Activated CD4-positive, alpha-beta T cell treated with anti-CD3 and anti-CD28 coated beads for 36 hours (primary cell): ENCODE measurements at regions not wholly inside any gene's neighbourhood (a gene's known extent, or its start where the extent isn't known, plus 50 kb on each side); places are given as distances from the start of the nearest gene placed in this dataset.

ENCODE experiments used
- ATAC-seq: fragments of 200-7000 bp; cut with Tn5 transposase; one replicate; pipeline ENCODE4 v1.10.0; 2021; ENCODE audit warnings: mild to moderate bottlenecking, moderate library complexity
- CTCF ChIA-PET: fragments of 350-600 bp; sonication (Branson Sonifier 250); formaldehyde crosslinking; loops from one replicate; lab custom pipeline; 2021; ENCODE audit warnings: antibody characterized with exemption; lab: Charles Lee
- POLR2A ChIA-PET: fragments of 350-600 bp; sonication (Branson Sonifier 250); formaldehyde crosslinking; loops from one replicate; lab custom pipeline; 2021; ENCODE audit warnings: antibody characterized with exemption, inconsistent platforms; lab: Charles Lee
- DNase-seq: peaks from one replicate; pipeline ENCODE4 v3.0.0-alpha.2; 2020
- H3K27ac Mint-ChIP-seq: one replicate; pipeline ENCODE4 v1.8.0; 2021; ENCODE audit warnings: mixed read lengths
- H3K27me3 Mint-ChIP-seq: one replicate; pipeline ENCODE4 v1.8.0; 2021; ENCODE audit warnings: mixed read lengths
- H3K36me3 Mint-ChIP-seq: one replicate; pipeline ENCODE4 v1.8.0; 2021; ENCODE audit warnings: low read depth, mixed read lengths
- H3K4me1 Mint-ChIP-seq: one replicate; pipeline ENCODE4 v1.8.0; 2021; ENCODE audit warnings: mixed read lengths
- H3K4me3 Mint-ChIP-seq: one replicate; pipeline ENCODE4 v1.8.0; 2021; ENCODE audit warnings: mild to moderate bottlenecking, moderate library complexity, mixed read lengths
- H3K9me3 Mint-ChIP-seq: one replicate; pipeline ENCODE4 v1.8.0; 2021; ENCODE audit warnings: low read depth, mixed read lengths
- intact Hi-C, 2 experiments: fragments of 100-400 bp; cut with DNase I in 1 of 2; cut with micrococcal nuclease in 1 of 2; formaldehyde crosslinking; loops; one replicate each; pipeline versions ENCODE4 v1.14.2 to v1.15.1; 2022 to 2024; cut with DNase I, micrococcal nuclease

GRCh38 chr9:135014311-135015010 lies 73.0 kb upstream of the OLFM1 start:
- Mint-ChIP-seq H3K9me3 (no peaks in the 10 kb centered on the region), H3K4me1 (no peaks in the 10 kb centered on the region), H3K36me3 (no peaks in the 10 kb centered on the region), H3K4me3 (no peak overlapping the region), H3K27ac (no peak overlapping the region), H3K27me3 (peaks cover 7% of the 10 kb centered on the region)
- ChIA-PET CTCF (no interaction called here), POLR2A (no interaction called here)
- ATAC-seq (no peak), DNase-seq (no peak)
- intact Hi-C loops: no loop called here

- CTCF ChIA-PET: interaction anchor here (0.6 kb wide), 1 partner anchor 205 kb away, joined by 3 read pairs; no protein-coding TSS in a partner anchor
- Mint-ChIP-seq H3K27me3 (peaks cover 7% of the 10 kb centered on the region), H3K4me3 (no peak overlapping the region), H3K27ac (no peak overlapping the region), H3K36me3 (no peaks in the 10 kb centered on the region), H3K4me1 (no peaks in the 10 kb centered on the region), H3K9me3 (no peaks in the 10 kb centered on the region)
- POLR2A ChIA-PET: no interaction called here
- ATAC-seq: no peak
- intact Hi-C loops: no loop called here
- no peak for DNase-seq
Measured at GRCh38 chr9:135015096-135015495, 72.4 kb upstream of the OLFM1 start.

GRCh38 chr9:135015565-135015964 lies 71.9 kb upstream of the OLFM1 start:
- intact Hi-C loops: no loop called here
- DNase-seq (no peak), ATAC-seq (no peak)
- Mint-ChIP-seq H3K36me3 (no peaks in the 10 kb centered on the region), H3K4me1 (no peaks in the 10 kb centered on the region), H3K27me3 (peaks cover 7% of the 10 kb centered on the region), H3K9me3 (no peaks in the 10 kb centered on the region), H3K27ac (no peak overlapping the region), H3K4me3 (no peak overlapping the region)
- ChIA-PET CTCF (interaction anchor here (0.6 kb wide), 1 partner anchor 204 kb away, joined by 3 read pairs; no protein-coding TSS in a partner anchor), POLR2A (no interaction called here)

- H3K9me3 Mint-ChIP-seq: no peaks in the 10 kb centered on the region
- H3K36me3 Mint-ChIP-seq: no peaks in the 10 kb centered on the region
- no peaks in the 10 kb centered on the region for H3K4me1 Mint-ChIP-seq
- intact Hi-C loops: no loop called here
- H3K27ac Mint-ChIP-seq: no peak overlapping the region
- no peak overlapping the region for H3K4me3 Mint-ChIP-seq
- H3K27me3 Mint-ChIP-seq: peaks cover 7% of the 10 kb centered on the region
- ATAC-seq (no peak), DNase-seq (no peak)
- ChIA-PET POLR2A (no interaction called here), CTCF (no interaction called here)
Measured at GRCh38 chr9:135016037-135016640, 71.3 kb upstream of the OLFM1 start.

- Mint-ChIP-seq H3K36me3 (no peaks in the 10 kb centered on the region), H3K27me3 (peaks cover 7% of the 10 kb centered on the region)
Measured at GRCh38 chr9:135016876-135017275, 70.6 kb upstream of the OLFM1 start.

GRCh38 chr9:135017899-135018298 lies 69.6 kb upstream of the OLFM1 start:
- Mint-ChIP-seq H3K36me3 (no peaks in the 10 kb centered on the region), H3K9me3 (no peaks in the 10 kb centered on the region), H3K27ac (no peak overlapping the region), H3K4me3 (no peak overlapping the region), H3K27me3 (peaks cover 7% of the 10 kb centered on the region), H3K4me1 (no peaks in the 10 kb centered on the region)
- no peak for DNase-seq
- no peak for ATAC-seq
- POLR2A ChIA-PET: no interaction called here
- intact Hi-C loops: no loop called here
- CTCF ChIA-PET: interaction anchor here (0.7 kb wide), 1 partner anchor 396 kb away, joined by 3 read pairs; no protein-coding TSS in a partner anchor

More at GRCh38 chr9:135016876-135017275, 70.6 kb upstream of the OLFM1 start:
- H3K4me3 Mint-ChIP-seq: no peak overlapping the region
- ChIA-PET POLR2A (no interaction called here), CTCF (interaction anchor here (0.7 kb wide), 1 partner anchor 265 kb away, joined by 4 read pairs; no protein-coding TSS in a partner anchor)
- no peak overlapping the region for H3K27ac Mint-ChIP-seq
- H3K4me1 Mint-ChIP-seq: no peaks in the 10 kb centered on the region
- no peaks in the 10 kb centered on the region for H3K9me3 Mint-ChIP-seq
- intact Hi-C loops: no loop called here
- ATAC-seq (no peak), DNase-seq (no peak)

GRCh38 chr9:135018306-135018915 lies 69.1 kb upstream of the OLFM1 start:
- ATAC-seq (no peak), DNase-seq (peak; percentile 18)
- H3K4me3 Mint-ChIP-seq: no peak overlapping the region
- H3K9me3 Mint-ChIP-seq: no peaks in the 10 kb centered on the region
- intact Hi-C loops: no loop called here
- H3K27ac Mint-ChIP-seq: no peak overlapping the region
- H3K36me3 Mint-ChIP-seq: no peaks in the 10 kb centered on the region
- H3K4me1 Mint-ChIP-seq: no peaks in the 10 kb centered on the region
- ChIA-PET POLR2A (no interaction called here), CTCF (no interaction called here)
- H3K27me3 Mint-ChIP-seq: peaks cover 7% of the 10 kb centered on the region

- DNase-seq (no peak), ATAC-seq (no peak)
- intact Hi-C loops: no loop called here
- Mint-ChIP-seq H3K4me1 (no peaks in the 10 kb centered on the region), H3K4me3 (no peak overlapping the region), H3K9me3 (no peaks in the 10 kb centered on the region), H3K36me3 (no peaks in the 10 kb centered on the region), H3K27ac (no peak overlapping the region), H3K27me3 (peaks cover 4% of the 10 kb centered on the region)
- POLR2A ChIA-PET: no interaction called here
- CTCF ChIA-PET: no interaction called here
Measured at GRCh38 chr9:135019224-135019623, 68.2 kb upstream of the OLFM1 start.

GRCh38 chr9:135020481-135021392 lies 66.7 kb upstream of the OLFM1 start:
- Mint-ChIP-seq H3K9me3 (no peaks in the 10 kb centered on the region), H3K27ac (no peak overlapping the region), H3K36me3 (no peaks in the 10 kb centered on the region), H3K4me1 (no peaks in the 10 kb centered on the region), H3K4me3 (no peak overlapping the region), H3K27me3 (peaks cover 4% of the 10 kb centered on the region)
- no peak for ATAC-seq
- DNase-seq: no peak
- ChIA-PET CTCF (no interaction called here), POLR2A (no interaction called here)
- intact Hi-C loops: no loop called here

GRCh38 chr9:135021393-135021789 lies 66.1 kb upstream of the OLFM1 start:
- H3K4me1 Mint-ChIP-seq: no peaks in the 10 kb centered on the region
- DNase-seq (no peak), ATAC-seq (no peak)
- intact Hi-C loops: no loop called here
- no peaks in the 10 kb centered on the region for H3K36me3 Mint-ChIP-seq
- CTCF ChIA-PET: no interaction called here
- POLR2A ChIA-PET: no interaction called here
- H3K27me3 Mint-ChIP-seq: peaks cover 4% of the 10 kb centered on the region
- H3K4me3 Mint-ChIP-seq: no peak overlapping the region
- H3K27ac Mint-ChIP-seq: no peak overlapping the region
- H3K9me3 Mint-ChIP-seq: no peaks in the 10 kb centered on the region

GRCh38 chr9:135022191-135022870 lies 65.1 kb upstream of the OLFM1 start:
- ChIA-PET CTCF (no interaction called here), POLR2A (no interaction called here)
- DNase-seq (no peak), ATAC-seq (no peak)
- intact Hi-C loops: no loop called here
- H3K9me3 Mint-ChIP-seq: no peaks in the 10 kb centered on the region
- no peak overlapping the region for H3K27ac Mint-ChIP-seq
- peaks cover 2% of the 10 kb centered on the region for H3K27me3 Mint-ChIP-seq
- no peaks in the 10 kb centered on the region for H3K4me1 Mint-ChIP-seq
- no peak overlapping the region for H3K4me3 Mint-ChIP-seq
- H3K36me3 Mint-ChIP-seq: no peaks in the 10 kb centered on the region
